C4-2B (cell line): ENCODE measurements at regions not wholly inside any gene's neighbourhood (a gene's known extent, or its start where the extent isn't known, plus 50 kb on each side); places are given as distances from the start of the nearest gene placed in this dataset.

Experiments used
- CTCF ChIP-seq: fragments of 450-650 bp; conservative IDR thresholded peaks from 2 replicates; pipeline ENCODE4 v1.5.1; 2017; ENCODE audit warnings: mild to moderate bottlenecking
- ZFX ChIP-seq: fragments of 450-650 bp; IDR thresholded peaks from 2 replicates; pipeline ENCODE4 v1.6.1; 2017

- TF ChIP-seq CTCF (no peak), ZFX (no peak)
These were observed 173.1 kb downstream of the DUSP6 start for GRCh38 chr12:89179245-89179644.
